Calu3 (cell line): ENCODE measurements at regions not wholly inside any gene's neighbourhood (a gene's known extent, or its start where the extent isn't known, plus 50 kb on each side); places are given as distances from the start of the nearest gene placed in this dataset.

ENCODE experiments used
- BruUV-seq: library from RNA; stranded (reverse); fragments of 400-500 nt; replicated peaks from 2 replicates; lab custom pipeline; 2021; lab: Mats Ljungman, UMichigan
- CTCF ChIA-PET: fragments of 300-600 bp; sonication (Branson Sonifier 250); formaldehyde crosslinking; loops from one replicate; lab custom pipeline; 2022; ENCODE audit warnings: antibody characterized with exemption; lab: Charles Lee
- DNase-seq: peaks from one replicate; pipeline ENCODE4 v3.0.0; 2022
- H3K27ac Mint-ChIP-seq: one replicate; pipeline ENCODE4 v1.8.0; 2022; ENCODE audit warnings: mixed read lengths; ENCODE audit not compliant: unreplicated experiment
- H3K27me3 Mint-ChIP-seq: one replicate; pipeline ENCODE4 v1.8.0; 2022; ENCODE audit warnings: mixed read lengths; ENCODE audit not compliant: unreplicated experiment
- H3K36me3 Mint-ChIP-seq: one replicate; pipeline ENCODE4 v1.8.0; 2022; ENCODE audit warnings: mild to moderate bottlenecking, moderate library complexity, mixed read lengths; ENCODE audit not compliant: insufficient read depth, unreplicated experiment
- H3K4me1 Mint-ChIP-seq: one replicate; pipeline ENCODE4 v1.8.0; 2022; ENCODE audit warnings: mild to moderate bottlenecking, low read depth, mixed read lengths; ENCODE audit not compliant: unreplicated experiment
- H3K4me3 Mint-ChIP-seq: one replicate; pipeline ENCODE4 v1.8.0; 2022; ENCODE audit warnings: mild to moderate bottlenecking, low read depth, moderate library complexity, mixed read lengths; ENCODE audit not compliant: unreplicated experiment
- H3K9me3 Mint-ChIP-seq: one replicate; pipeline ENCODE4 v1.8.0; 2022; ENCODE audit warnings: low read depth, mixed read lengths; ENCODE audit not compliant: unreplicated experiment
- intact Hi-C: fragments of 100-400 bp; cut with micrococcal nuclease; formaldehyde crosslinking; loops from one replicate; pipeline ENCODE4 v1.10.0; 2022; ENCODE audit not compliant: unreplicated experiment
- TF ChIP-seq, protein P1 (sequence below): fragments of 200-600 bp; IDR thresholded peaks from one replicate; pipeline ENCODE4 v1.8.0; 2022; ENCODE audit warnings: antibody characterized with exemption; ENCODE audit not compliant: unreplicated experiment

DNA sequence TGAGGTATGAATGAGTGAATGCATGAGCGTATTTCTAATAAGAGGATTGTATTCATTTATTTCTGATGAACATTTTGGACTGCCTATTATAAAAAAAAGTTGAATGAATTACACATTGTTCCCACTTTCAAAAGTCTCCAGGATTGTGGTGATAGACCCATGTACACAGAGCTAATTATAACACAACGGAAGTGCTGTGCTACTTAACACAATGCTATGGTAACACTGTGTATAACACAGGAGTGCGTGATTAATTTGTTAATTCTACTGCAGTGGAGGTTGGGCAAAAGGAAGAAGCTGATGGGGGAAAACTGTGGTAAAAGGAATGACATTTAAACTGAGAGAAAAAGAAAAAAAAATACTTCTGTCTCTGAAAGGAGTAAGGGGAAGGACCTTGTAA lies 147.8 kb upstream of the MEF2C start:
- no peak overlapping the region for H3K4me3 Mint-ChIP-seq
- H3K4me1 Mint-ChIP-seq: no peaks in the 10 kb centered on the region
- TF ChIP-seq, protein P1, sequence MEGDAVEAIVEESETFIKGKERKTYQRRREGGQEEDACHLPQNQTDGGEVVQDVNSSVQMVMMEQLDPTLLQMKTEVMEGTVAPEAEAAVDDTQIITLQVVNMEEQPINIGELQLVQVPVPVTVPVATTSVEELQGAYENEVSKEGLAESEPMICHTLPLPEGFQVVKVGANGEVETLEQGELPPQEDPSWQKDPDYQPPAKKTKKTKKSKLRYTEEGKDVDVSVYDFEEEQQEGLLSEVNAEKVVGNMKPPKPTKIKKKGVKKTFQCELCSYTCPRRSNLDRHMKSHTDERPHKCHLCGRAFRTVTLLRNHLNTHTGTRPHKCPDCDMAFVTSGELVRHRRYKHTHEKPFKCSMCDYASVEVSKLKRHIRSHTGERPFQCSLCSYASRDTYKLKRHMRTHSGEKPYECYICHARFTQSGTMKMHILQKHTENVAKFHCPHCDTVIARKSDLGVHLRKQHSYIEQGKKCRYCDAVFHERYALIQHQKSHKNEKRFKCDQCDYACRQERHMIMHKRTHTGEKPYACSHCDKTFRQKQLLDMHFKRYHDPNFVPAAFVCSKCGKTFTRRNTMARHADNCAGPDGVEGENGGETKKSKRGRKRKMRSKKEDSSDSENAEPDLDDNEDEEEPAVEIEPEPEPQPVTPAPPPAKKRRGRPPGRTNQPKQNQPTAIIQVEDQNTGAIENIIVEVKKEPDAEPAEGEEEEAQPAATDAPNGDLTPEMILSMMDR: no peak
- no TSS peak for BruUV-seq
- no peaks in the 10 kb centered on the region for H3K9me3 Mint-ChIP-seq
- CTCF ChIA-PET: no interaction called here
- intact Hi-C loops: no loop called here
- H3K27ac Mint-ChIP-seq: no peak overlapping the region
- DNase-seq: no peak
- no peaks in the 10 kb centered on the region for H3K27me3 Mint-ChIP-seq
- no peaks in the 10 kb centered on the region for H3K36me3 Mint-ChIP-seq

DNA sequence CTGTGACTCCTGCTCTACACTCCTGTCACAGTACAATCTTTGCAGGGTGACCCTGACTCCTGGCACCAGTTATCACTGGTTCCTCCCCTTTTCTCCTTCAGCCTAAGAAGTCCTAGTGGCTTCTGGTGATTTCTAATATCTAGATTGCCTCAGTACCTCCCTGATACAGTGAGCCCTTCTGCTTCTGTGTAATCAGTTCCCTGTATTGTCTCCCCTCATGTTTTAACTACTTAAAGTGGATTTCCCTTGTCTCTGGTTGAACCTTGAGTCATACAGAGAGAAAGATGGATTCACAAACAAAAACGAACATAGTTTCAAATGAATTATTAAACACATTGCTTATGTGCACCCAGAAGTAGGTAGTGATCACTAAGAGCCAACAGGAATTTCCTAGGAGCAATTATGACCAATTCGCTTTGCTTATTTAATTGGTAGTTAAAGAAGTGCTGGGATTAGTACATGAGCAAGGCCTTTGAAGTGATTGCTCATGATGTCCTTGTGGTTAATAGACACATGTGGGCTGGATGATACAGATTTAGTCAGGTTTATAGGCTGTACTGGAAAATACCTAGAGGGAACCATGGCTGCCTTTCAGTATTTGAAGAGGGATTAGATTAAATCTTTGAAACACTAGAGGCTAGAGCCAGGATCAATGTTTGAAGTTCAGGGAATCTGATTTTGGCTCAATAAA lies 145.8 kb upstream of the MEF2C start:
- TF ChIP-seq, protein P1: no peak
- peaks cover 3% of the 10 kb centered on the region for H3K9me3 Mint-ChIP-seq
- intact Hi-C loops: no loop called here
- H3K36me3 Mint-ChIP-seq: no peaks in the 10 kb centered on the region
- no TSS peak for BruUV-seq
- CTCF ChIA-PET: no interaction called here
- H3K4me1 Mint-ChIP-seq: no peaks in the 10 kb centered on the region
- no peak for DNase-seq
- no peak overlapping the region for H3K27ac Mint-ChIP-seq
- H3K27me3 Mint-ChIP-seq: no peaks in the 10 kb centered on the region
- H3K4me3 Mint-ChIP-seq: no peak overlapping the region

DNA sequence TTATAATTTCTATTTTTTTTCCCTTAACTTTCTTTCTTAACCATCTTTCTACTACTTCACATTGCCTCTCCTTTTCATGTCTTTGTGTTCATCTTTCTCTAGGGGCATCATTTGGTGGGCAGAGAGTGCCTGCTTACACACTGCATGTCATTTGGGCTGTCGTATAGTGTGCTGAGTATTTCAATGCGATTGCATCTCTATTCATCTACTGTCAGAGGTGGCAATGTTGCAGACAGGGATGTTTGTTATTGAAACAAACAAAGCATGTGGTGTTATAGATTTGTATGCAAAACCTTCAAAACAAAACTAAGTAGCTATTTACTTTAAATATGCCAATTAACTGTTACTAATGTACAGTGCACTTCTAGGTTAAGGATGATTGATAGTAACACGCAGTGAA lies 141.1 kb upstream of the MEF2C start:
- TF ChIP-seq, protein P1: no peak
- intact Hi-C loops: no loop called here

DNA sequence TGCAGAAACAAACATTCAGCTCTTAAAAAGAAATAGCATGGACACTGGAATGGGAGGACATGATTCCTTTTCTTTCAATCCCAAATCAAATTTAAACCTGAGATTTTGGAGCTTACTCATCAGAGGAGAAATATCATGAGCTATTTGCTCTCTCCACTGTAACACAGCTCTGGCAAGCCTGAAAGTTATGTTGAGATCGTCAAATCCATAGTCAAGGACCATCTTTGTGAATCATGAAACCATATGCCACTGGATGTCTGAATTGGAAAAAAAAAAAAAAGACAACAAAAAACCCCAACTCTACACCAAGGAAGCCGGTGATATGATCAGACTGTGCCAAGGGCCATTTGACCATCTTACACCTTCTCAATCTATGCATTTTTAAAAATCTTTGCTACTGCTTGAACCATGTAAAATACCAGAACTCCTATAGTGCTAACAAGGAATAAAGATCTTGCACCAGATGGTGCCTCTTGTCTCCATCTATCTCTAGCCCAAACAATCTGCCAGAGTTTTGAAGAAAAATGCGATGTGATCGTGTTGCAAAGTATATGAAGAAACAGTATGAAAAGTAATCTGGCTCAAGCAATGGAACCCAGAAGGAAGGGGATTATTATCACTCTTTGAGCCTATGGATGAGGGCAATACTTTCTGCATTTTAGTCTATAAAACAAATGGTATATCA lies 138.1 kb upstream of the MEF2C start:
- DNase-seq: no peak
- intact Hi-C loops: no loop called here
- no TSS peak for BruUV-seq
- no peak overlapping the region for H3K4me3 Mint-ChIP-seq
- H3K27ac Mint-ChIP-seq: no peak overlapping the region
- CTCF ChIA-PET: no interaction called here
- no peaks in the 10 kb centered on the region for H3K27me3 Mint-ChIP-seq
- H3K4me1 Mint-ChIP-seq: no peaks in the 10 kb centered on the region
- TF ChIP-seq, protein P1: no peak
- no peaks in the 10 kb centered on the region for H3K36me3 Mint-ChIP-seq
- peaks cover 3% of the 10 kb centered on the region for H3K9me3 Mint-ChIP-seq

More for the DNA sequence above, 141.1 kb upstream of the MEF2C start:
- Mint-ChIP-seq H3K36me3 (no peaks in the 10 kb centered on the region), H3K27ac (no peak overlapping the region), H3K4me3 (no peak overlapping the region), H3K4me1 (no peaks in the 10 kb centered on the region), H3K27me3 (no peaks in the 10 kb centered on the region), H3K9me3 (peaks cover 3% of the 10 kb centered on the region)
- CTCF ChIA-PET: interaction anchor here (1.1 kb wide), 1 partner anchor 23 kb away, joined by 3 read pairs; no protein-coding TSS in a partner anchor
- no TSS peak for BruUV-seq
- no peak for DNase-seq
